ENCODE measurements at regions not wholly inside any gene's neighbourhood (a gene's known extent, or its start where the extent isn't known, plus 50 kb on each side); places are given as distances from the start of the nearest gene placed in this dataset.
"Not testable (repeated sequence)": the region's sequence is repeated elsewhere in the genome, so short reads cannot be mapped to it uniquely, and the experiment has no call there.

GRCh38 chr6:121720867-121721266, 285.4 kb downstream of the GJA1 start:
- TF ChIP-seq CTCF (IDR thresholded peaks at IDR 0.05 in 4 of 5, conservative IDR thresholded peaks at IDR 0.05 in 1 of 5); POLR2A (IDR thresholded peaks at IDR 0.05): not testable (repeated sequence)
